Activated T-cell treated with anti-CD3 and anti-CD28 coated beads, Interleukin-2, amount 50 U/mL, for 4 hours (primary cell): ENCODE measurements at regions not wholly inside any gene's neighbourhood (a gene's known extent, or its start where the extent isn't known, plus 50 kb on each side); places are given as distances from the start of the nearest gene placed in this dataset.

ENCODE experiments used
- ATAC-seq, 2 donors: fragments of 200-7000 bp; cut with Tn5 transposase; one replicate each; pipeline ENCODE4 v1.10.0; 2021
- DNase-seq: peaks from one replicate; pipeline ENCODE4 v3.0.0-alpha.2; 2020
- H3K27me3 Mint-ChIP-seq: one replicate; pipeline ENCODE4 v1.8.0; 2021; ENCODE audit warnings: low read depth, mixed read lengths
- H3K36me3 Mint-ChIP-seq: one replicate; pipeline ENCODE4 v1.8.0; 2022; ENCODE audit warnings: mixed read lengths; ENCODE audit not compliant: insufficient read depth
- H3K4me1 Mint-ChIP-seq: one replicate; pipeline ENCODE4 v1.8.0; 2021; ENCODE audit warnings: low read depth, mixed read lengths
- H3K4me3 Mint-ChIP-seq: one replicate; pipeline ENCODE4 v1.8.0; 2021; ENCODE audit warnings: mild to moderate bottlenecking, moderate library complexity, mixed read lengths
- H3K9me3 Mint-ChIP-seq: one replicate; pipeline ENCODE4 v1.8.0; 2021; ENCODE audit warnings: mixed read lengths

- H3K9me3 Mint-ChIP-seq = peaks cover 6% of the 10 kb centered on the region
- H3K27me3 Mint-ChIP-seq = no peaks in the 10 kb centered on the region
- DNase-seq (no peak), ATAC-seq (no peak)
- H3K4me3 Mint-ChIP-seq = no peak overlapping the region
- no peaks in the 10 kb centered on the region for H3K4me1 Mint-ChIP-seq
- no peaks in the 10 kb centered on the region for H3K36me3 Mint-ChIP-seq
Measured at GRCh38 chr20:60900618-60901017, 351.4 kb upstream of the CDH4 start.

- no peaks in the 10 kb centered on the region for H3K4me1 Mint-ChIP-seq
- no peaks in the 10 kb centered on the region for H3K36me3 Mint-ChIP-seq
- H3K4me3 Mint-ChIP-seq = no peak overlapping the region
- H3K9me3 Mint-ChIP-seq = peaks cover 6% of the 10 kb centered on the region
- no peak for DNase-seq
- no peaks in the 10 kb centered on the region for H3K27me3 Mint-ChIP-seq
- no peak for ATAC-seq
Measured at GRCh38 chr20:60901831-60902230, 350.2 kb upstream of the CDH4 start.

- H3K4me3 Mint-ChIP-seq = no peak overlapping the region
- no peaks in the 10 kb centered on the region for H3K4me1 Mint-ChIP-seq
- peaks cover 6% of the 10 kb centered on the region for H3K9me3 Mint-ChIP-seq
- ATAC-seq = no peak
- H3K36me3 Mint-ChIP-seq = no peaks in the 10 kb centered on the region
- H3K27me3 Mint-ChIP-seq = no peaks in the 10 kb centered on the region
- no peak for DNase-seq
Measured at GRCh38 chr20:60903325-60903971, 348.6 kb upstream of the CDH4 start.

- ATAC-seq = no peak
- H3K4me3 Mint-ChIP-seq = no peak overlapping the region
Measured at GRCh38 chr20:60904730-60905129, 347.3 kb upstream of the CDH4 start.

GRCh38 chr20:60905919-60906318, 346.1 kb upstream of the CDH4 start:
- ATAC-seq (no peak), DNase-seq (no peak)
- no peaks in the 10 kb centered on the region for H3K4me1 Mint-ChIP-seq
- peaks cover 9% of the 10 kb centered on the region for H3K9me3 Mint-ChIP-seq
- H3K27me3 Mint-ChIP-seq = no peaks in the 10 kb centered on the region
- H3K4me3 Mint-ChIP-seq = no peak overlapping the region
- H3K36me3 Mint-ChIP-seq = no peaks in the 10 kb centered on the region

More at GRCh38 chr20:60904730-60905129, 347.3 kb upstream of the CDH4 start:
- peaks cover 6% of the 10 kb centered on the region for H3K9me3 Mint-ChIP-seq
- no peak for DNase-seq
- H3K36me3 Mint-ChIP-seq = no peaks in the 10 kb centered on the region
- H3K4me1 Mint-ChIP-seq = no peaks in the 10 kb centered on the region
- H3K27me3 Mint-ChIP-seq = no peaks in the 10 kb centered on the region

- no peak for DNase-seq
- no peak overlapping the region for H3K4me3 Mint-ChIP-seq
Measured at GRCh38 chr20:60906555-60906954, 345.5 kb upstream of the CDH4 start.

GRCh38 chr20:60913298-60913697, 338.8 kb upstream of the CDH4 start:
- Mint-ChIP-seq H3K4me3 (no peak overlapping the region), H3K36me3 (no peaks in the 10 kb centered on the region), H3K9me3 (peaks cover 20% of the 10 kb centered on the region), H3K27me3 (peaks cover 2% of the 10 kb centered on the region), H3K4me1 (no peaks in the 10 kb centered on the region)
- ATAC-seq (no peak), DNase-seq (no peak)

More at GRCh38 chr20:60906555-60906954, 345.5 kb upstream of the CDH4 start:
- H3K27me3 Mint-ChIP-seq = no peaks in the 10 kb centered on the region
- ATAC-seq = no peak
- no peaks in the 10 kb centered on the region for H3K4me1 Mint-ChIP-seq
- no peaks in the 10 kb centered on the region for H3K36me3 Mint-ChIP-seq
- H3K9me3 Mint-ChIP-seq = peaks cover 9% of the 10 kb centered on the region

GRCh38 chr20:60921022-60921622, 330.9 kb upstream of the CDH4 start:
- Mint-ChIP-seq H3K4me1 (no peaks in the 10 kb centered on the region), H3K4me3 (no peak overlapping the region), H3K9me3 (peaks cover 9% of the 10 kb centered on the region), H3K27me3 (peaks cover 1% of the 10 kb centered on the region), H3K36me3 (no peaks in the 10 kb centered on the region)
- no peak for ATAC-seq
- DNase-seq = no peak

- Mint-ChIP-seq H3K4me3 (no peak overlapping the region), H3K36me3 (no peaks in the 10 kb centered on the region), H3K4me1 (no peaks in the 10 kb centered on the region), H3K27me3 (peaks cover 4% of the 10 kb centered on the region), H3K9me3 (no peaks in the 10 kb centered on the region)
- DNase-seq = no peak
- ATAC-seq = no peak
Measured at GRCh38 chr20:60926831-60927230, 325.2 kb upstream of the CDH4 start.

- Mint-ChIP-seq H3K4me1 (no peaks in the 10 kb centered on the region), H3K27me3 (peaks cover 8% of the 10 kb centered on the region), H3K36me3 (no peaks in the 10 kb centered on the region), H3K9me3 (no peaks in the 10 kb centered on the region), H3K4me3 (no peak overlapping the region)
- DNase-seq (no peak), ATAC-seq (no peak)
Measured at GRCh38 chr20:60928341-60928740, 323.7 kb upstream of the CDH4 start.

- Mint-ChIP-seq H3K27me3 (peaks cover 8% of the 10 kb centered on the region), H3K36me3 (no peaks in the 10 kb centered on the region), H3K9me3 (no peaks in the 10 kb centered on the region), H3K4me3 (no peak overlapping the region), H3K4me1 (no peaks in the 10 kb centered on the region)
- ATAC-seq = no peak
- DNase-seq = no peak
Measured at GRCh38 chr20:60930023-60930790, 321.9 kb upstream of the CDH4 start.

GRCh38 chr20:60931696-60932095, 320.4 kb upstream of the CDH4 start:
- DNase-seq (no peak), ATAC-seq (no peak)
- Mint-ChIP-seq H3K9me3 (no peaks in the 10 kb centered on the region), H3K27me3 (peaks cover 8% of the 10 kb centered on the region), H3K4me3 (no peak overlapping the region), H3K36me3 (no peaks in the 10 kb centered on the region), H3K4me1 (no peaks in the 10 kb centered on the region)

GRCh38 chr20:60934724-60935123, 317.3 kb upstream of the CDH4 start:
- H3K4me1 Mint-ChIP-seq = no peaks in the 10 kb centered on the region
- H3K4me3 Mint-ChIP-seq = no peak overlapping the region

GRCh38 chr20:60935971-60936370, 316.1 kb upstream of the CDH4 start:
- Mint-ChIP-seq H3K27me3 (peaks cover 8% of the 10 kb centered on the region), H3K4me1 (no peaks in the 10 kb centered on the region), H3K9me3 (no peaks in the 10 kb centered on the region), H3K36me3 (no peaks in the 10 kb centered on the region), H3K4me3 (no peak overlapping the region)
- ATAC-seq (no peak), DNase-seq (no peak)

More at GRCh38 chr20:60934724-60935123, 317.3 kb upstream of the CDH4 start:
- DNase-seq (no peak), ATAC-seq (no peak)
- H3K9me3 Mint-ChIP-seq = no peaks in the 10 kb centered on the region
- H3K27me3 Mint-ChIP-seq = peaks cover 8% of the 10 kb centered on the region
- no peaks in the 10 kb centered on the region for H3K36me3 Mint-ChIP-seq

GRCh38 chr20:60937585-60937984, 314.5 kb upstream of the CDH4 start:
- ATAC-seq (no peak), DNase-seq (no peak)
- Mint-ChIP-seq H3K36me3 (no peaks in the 10 kb centered on the region), H3K27me3 (peaks cover under 1% of the 10 kb centered on the region), H3K4me3 (no peak overlapping the region), H3K4me1 (no peaks in the 10 kb centered on the region), H3K9me3 (no peaks in the 10 kb centered on the region)
